ENCODE measurements at regions not wholly inside any gene's neighbourhood (a gene's known extent, or its start where the extent isn't known, plus 50 kb on each side); places are given as distances from the start of the nearest gene placed in this dataset.

DNA sequence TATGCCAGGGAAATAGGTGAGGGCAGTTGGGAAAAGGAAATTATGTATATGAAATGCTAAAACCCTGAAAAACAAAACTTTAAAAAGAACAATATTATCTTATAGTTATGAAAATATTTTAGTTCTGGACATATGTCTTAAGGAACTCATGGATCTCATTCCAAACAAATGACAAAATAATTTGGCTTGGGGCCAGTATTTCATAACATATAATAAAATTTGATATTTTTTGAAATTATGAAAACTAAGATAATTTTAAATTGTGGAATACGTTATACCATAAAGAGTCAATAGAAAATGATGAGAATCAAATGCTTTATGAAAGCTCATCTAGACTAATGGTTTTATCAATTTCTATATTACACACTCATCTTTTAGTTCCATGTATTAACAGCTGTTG, 173.8 kb upstream of the DCN start:
- H3K9me2 ChIP-seq (replicated peaks; ENCODE audit: insufficient read depth, low read length) = no peaks in the 10 kb centered on the region
- H2AFZ ChIP-seq (ENCODE audit: low read length) = no peak overlapping the region
- H3K4me3 ChIP-seq (ENCODE audit: low read length) = no peak overlapping the region
- no peak for DNase-seq
- H3F3A ChIP-seq (ENCODE audit: insufficient read depth, low read length) = no peaks in the 10 kb centered on the region
- no peak overlapping the region for H3K4me2 ChIP-seq (ENCODE audit: low read depth, low read length)
- no peaks in the 10 kb centered on the region for H4K20me1 ChIP-seq (ENCODE audit: insufficient read depth, low read length)
- no peaks in the 10 kb centered on the region for H3K27me3 ChIP-seq (replicated peaks; ENCODE audit: insufficient read depth, low read length)
- no peaks in the 10 kb centered on the region for H3K79me2 ChIP-seq (ENCODE audit: low read length)
- no peak for TF ChIP-seq EZH2 (optimal IDR thresholded peaks at IDR 0.05; ENCODE audit: low read depth, low read length)
- TF ChIP-seq, protein P1, sequence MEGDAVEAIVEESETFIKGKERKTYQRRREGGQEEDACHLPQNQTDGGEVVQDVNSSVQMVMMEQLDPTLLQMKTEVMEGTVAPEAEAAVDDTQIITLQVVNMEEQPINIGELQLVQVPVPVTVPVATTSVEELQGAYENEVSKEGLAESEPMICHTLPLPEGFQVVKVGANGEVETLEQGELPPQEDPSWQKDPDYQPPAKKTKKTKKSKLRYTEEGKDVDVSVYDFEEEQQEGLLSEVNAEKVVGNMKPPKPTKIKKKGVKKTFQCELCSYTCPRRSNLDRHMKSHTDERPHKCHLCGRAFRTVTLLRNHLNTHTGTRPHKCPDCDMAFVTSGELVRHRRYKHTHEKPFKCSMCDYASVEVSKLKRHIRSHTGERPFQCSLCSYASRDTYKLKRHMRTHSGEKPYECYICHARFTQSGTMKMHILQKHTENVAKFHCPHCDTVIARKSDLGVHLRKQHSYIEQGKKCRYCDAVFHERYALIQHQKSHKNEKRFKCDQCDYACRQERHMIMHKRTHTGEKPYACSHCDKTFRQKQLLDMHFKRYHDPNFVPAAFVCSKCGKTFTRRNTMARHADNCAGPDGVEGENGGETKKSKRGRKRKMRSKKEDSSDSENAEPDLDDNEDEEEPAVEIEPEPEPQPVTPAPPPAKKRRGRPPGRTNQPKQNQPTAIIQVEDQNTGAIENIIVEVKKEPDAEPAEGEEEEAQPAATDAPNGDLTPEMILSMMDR (IDR thresholded peaks at IDR 0.05; ENCODE audit: low read length) = no peak
- TF ChIP-seq EZH2phosphoT487 (IDR thresholded peaks at IDR 0.05; ENCODE audit: low read length) = no peak
- no peak overlapping the region for H3K27ac ChIP-seq (ENCODE audit: low read length)
- no peak overlapping the region for H3K9ac ChIP-seq (ENCODE audit: low read length)
- no peaks in the 10 kb centered on the region for H3K36me3 ChIP-seq (replicated peaks; ENCODE audit: insufficient read depth, low read length)
- H3K9me3 ChIP-seq (replicated peaks; ENCODE audit: insufficient read depth, low read length) = no peaks in the 10 kb centered on the region
- H3K4me1 ChIP-seq (ENCODE audit: low read length) = no peaks in the 10 kb centered on the region

DNA sequence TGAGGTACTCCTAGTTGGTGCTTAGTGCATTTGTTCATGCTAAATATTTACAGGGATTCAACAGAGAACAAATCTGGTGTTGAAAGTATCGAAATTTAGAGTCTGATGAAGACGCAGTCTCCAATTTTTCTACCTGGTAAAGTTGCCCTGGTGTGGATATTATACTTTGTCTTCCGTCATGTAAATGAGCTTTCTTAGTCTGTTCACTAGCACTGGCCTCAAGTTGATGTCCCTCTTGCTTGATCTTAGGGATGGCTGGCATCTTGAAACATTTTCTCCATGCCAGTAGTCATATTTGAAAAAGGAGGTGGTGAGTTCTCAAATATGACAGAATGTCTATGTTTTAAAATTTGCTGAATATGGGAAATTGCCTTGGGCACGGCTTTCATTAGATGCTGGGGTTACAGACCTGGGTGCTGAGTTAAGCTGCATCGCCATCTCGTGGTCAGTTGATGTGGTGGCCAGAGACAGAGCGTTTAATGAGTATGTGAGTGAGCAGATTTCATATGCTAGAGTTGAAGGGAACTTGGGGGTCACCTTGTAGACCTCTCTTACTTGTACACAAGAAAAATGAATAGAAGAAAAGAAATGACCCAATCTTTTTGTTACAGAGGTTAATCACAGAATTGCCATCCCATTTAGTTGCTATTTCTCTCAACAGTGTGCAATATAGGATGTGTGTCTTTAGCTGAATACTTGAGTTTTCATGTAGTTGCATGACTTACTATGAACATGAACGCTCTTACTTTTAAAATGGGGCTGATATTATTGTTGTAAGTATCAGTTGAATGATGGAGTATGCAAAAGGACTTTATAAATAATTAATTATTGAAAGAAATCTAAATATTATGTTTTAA, 172.8 kb upstream of the DCN start:
- Histone ChIP-seq H3K36me3 (replicated peaks; ENCODE audit: insufficient read depth, low read length) (no peaks in the 10 kb centered on the region), H2AFZ (ENCODE audit: low read length) (no peak overlapping the region), H3K27me3 (replicated peaks; ENCODE audit: insufficient read depth, low read length) (no peaks in the 10 kb centered on the region), H3K9ac (ENCODE audit: low read length) (no peak overlapping the region), H3K4me1 (ENCODE audit: low read length) (no peaks in the 10 kb centered on the region), H4K20me1 (ENCODE audit: insufficient read depth, low read length) (no peaks in the 10 kb centered on the region), H3K27ac (ENCODE audit: low read length) (no peak overlapping the region), H3K4me3 (ENCODE audit: low read length) (no peak overlapping the region), H3K79me2 (ENCODE audit: low read length) (no peaks in the 10 kb centered on the region), H3F3A (ENCODE audit: insufficient read depth, low read length) (no peaks in the 10 kb centered on the region), H3K9me3 (replicated peaks; ENCODE audit: insufficient read depth, low read length) (no peaks in the 10 kb centered on the region), H3K9me2 (replicated peaks; ENCODE audit: insufficient read depth, low read length) (no peaks in the 10 kb centered on the region), H3K4me2 (ENCODE audit: low read depth, low read length) (no peak overlapping the region)
- TF ChIP-seq, protein P1 (IDR thresholded peaks at IDR 0.05; ENCODE audit: low read length) = peak; percentile 89
- no peak for TF ChIP-seq EZH2 (optimal IDR thresholded peaks at IDR 0.05; ENCODE audit: low read depth, low read length)
- peak; percentile 73 for DNase-seq

DNA sequence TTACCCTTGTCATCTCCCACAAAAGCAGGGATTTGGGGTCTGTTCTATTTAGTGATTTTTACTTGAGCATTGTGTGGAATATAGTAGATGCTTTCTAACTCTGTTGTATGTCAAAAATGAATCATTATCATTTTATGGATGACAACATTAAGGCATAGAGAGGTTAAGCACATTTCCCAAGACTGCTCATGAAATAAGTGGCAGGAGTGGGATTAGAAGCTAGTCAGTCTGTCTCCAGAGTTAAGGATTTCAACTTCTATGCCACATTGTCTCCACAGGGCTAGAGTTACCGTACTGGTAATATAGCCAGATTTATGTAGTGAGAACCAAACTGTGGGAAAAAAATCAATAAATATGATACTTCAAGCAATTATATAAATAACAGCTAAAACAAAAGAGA, 170.6 kb upstream of the DCN start:
- no peak overlapping the region for H2AFZ ChIP-seq (ENCODE audit: low read length)
- H3K4me1 ChIP-seq (ENCODE audit: low read length) = no peaks in the 10 kb centered on the region
- no peaks in the 10 kb centered on the region for H3K9me2 ChIP-seq (replicated peaks; ENCODE audit: insufficient read depth, low read length)
- H3K4me3 ChIP-seq (ENCODE audit: low read length) = no peak overlapping the region
- H3F3A ChIP-seq (ENCODE audit: insufficient read depth, low read length) = no peaks in the 10 kb centered on the region
- H3K4me2 ChIP-seq (ENCODE audit: low read depth, low read length) = no peak overlapping the region
- TF ChIP-seq EZH2phosphoT487 (IDR thresholded peaks at IDR 0.05; ENCODE audit: low read length) (no peak), EZH2 (optimal IDR thresholded peaks at IDR 0.05; ENCODE audit: low read depth, low read length) (no peak)
- TF ChIP-seq, protein P1 (IDR thresholded peaks at IDR 0.05; ENCODE audit: low read length) = no peak
- H4K20me1 ChIP-seq (ENCODE audit: insufficient read depth, low read length) = no peaks in the 10 kb centered on the region
- H3K79me2 ChIP-seq (ENCODE audit: low read length) = no peaks in the 10 kb centered on the region
- DNase-seq = no peak
- no peak overlapping the region for H3K9ac ChIP-seq (ENCODE audit: low read length)
- H3K9me3 ChIP-seq (replicated peaks; ENCODE audit: insufficient read depth, low read length) = no peaks in the 10 kb centered on the region
- no peaks in the 10 kb centered on the region for H3K27me3 ChIP-seq (replicated peaks; ENCODE audit: insufficient read depth, low read length)
- no peaks in the 10 kb centered on the region for H3K36me3 ChIP-seq (replicated peaks; ENCODE audit: insufficient read depth, low read length)
- H3K27ac ChIP-seq (ENCODE audit: low read length) = no peak overlapping the region
